ENCODE measurements at regions not wholly inside any gene's neighbourhood (a gene's known extent, or its start where the extent isn't known, plus 50 kb on each side); places are given as distances from the start of the nearest gene placed in this dataset.
"Not testable (repeated sequence)": the region's sequence is repeated elsewhere in the genome, so short reads cannot be mapped to it uniquely, and the experiment has no call there.

GRCh38 chr4:149203256-149204001 is 612.2 kb downstream of the IQCM start:
- no peak for DNase-seq (ENCODE audit: low spot score)

GRCh38 chr4:149202117-149202516 is 613.5 kb downstream of the IQCM start:
- no peak for DNase-seq (ENCODE audit: low spot score)

GRCh38 chr4:149199594-149199993 is 616.0 kb downstream of the IQCM start:
- DNase-seq (ENCODE audit: low spot score): no peak

GRCh38 chr4:149194061-149194460 is 621.6 kb downstream of the IQCM start:
- no peak for DNase-seq (ENCODE audit: low spot score)

GRCh38 chr4:149187726-149188125 is 627.9 kb downstream of the IQCM start:
- no peak for DNase-seq (ENCODE audit: low spot score)

- DNase-seq (ENCODE audit: low spot score): no peak
Observed at GRCh38 chr4:149183638-149184037, 632.0 kb downstream of the IQCM start.

GRCh38 chr4:149181459-149181858 is 634.2 kb downstream of the IQCM start:
- DNase-seq (ENCODE audit: low spot score): not testable (repeated sequence)

- DNase-seq (ENCODE audit: low spot score): no peak
Observed at GRCh38 chr4:149176039-149176438, 639.6 kb downstream of the IQCM start.

GRCh38 chr4:149175549-149175948 is 640.1 kb downstream of the IQCM start:
- no peak for DNase-seq (ENCODE audit: low spot score)

GRCh38 chr4:149173241-149174013 is 642.2 kb downstream of the IQCM start:
- DNase-seq (ENCODE audit: low spot score): no peak

- DNase-seq (ENCODE audit: low spot score): no peak
Observed at GRCh38 chr4:149168645-149169044, 647.0 kb downstream of the IQCM start.

GRCh38 chr4:149166876-149167275 is 648.8 kb downstream of the IQCM start:
- no peak for DNase-seq (ENCODE audit: low spot score)

- DNase-seq (ENCODE audit: low spot score): no peak
Observed at GRCh38 chr4:149166365-149166764, 649.3 kb downstream of the IQCM start.

- DNase-seq (ENCODE audit: low spot score): no peak
Observed at GRCh38 chr4:149164282-149164681, 651.4 kb downstream of the IQCM start.

- DNase-seq (ENCODE audit: low spot score): no peak
Observed at GRCh38 chr4:149161247-149161646, 654.4 kb downstream of the IQCM start.

- DNase-seq (ENCODE audit: low spot score): no peak
Observed at GRCh38 chr4:149160370-149160769, 655.3 kb downstream of the IQCM start.

- no peak for DNase-seq (ENCODE audit: low spot score)
Observed at GRCh38 chr4:149158817-149159216, 656.8 kb downstream of the IQCM start.

- DNase-seq (ENCODE audit: low spot score): no peak
Observed at GRCh38 chr4:149145803-149146202, 669.8 kb downstream of the IQCM start.

GRCh38 chr4:149144060-149144459 is 671.6 kb downstream of the IQCM start:
- no peak for DNase-seq (ENCODE audit: low spot score)

- no peak for DNase-seq (ENCODE audit: low spot score)
Observed at GRCh38 chr4:149141391-149141790, 674.3 kb downstream of the IQCM start.

GRCh38 chr4:149140841-149141240 is 674.8 kb downstream of the IQCM start:
- DNase-seq (ENCODE audit: low spot score): no peak

- DNase-seq (ENCODE audit: low spot score): no peak
Observed at GRCh38 chr4:149136951-149137620, 678.6 kb downstream of the IQCM start.

GRCh38 chr4:149135062-149135461 is 680.6 kb downstream of the IQCM start:
- no peak for DNase-seq (ENCODE audit: low spot score)

Data from activated CD4-positive, alpha-beta T cell treated with anti-CD3 and anti-CD28 coated beads, Interleukin-2, Interleukin-4, amounts not matched to agents 100 ng/mL and 50 ng/mL, durations not matched to agents 16 hours and 8 hours (primary cell).